OCI-LY7 (cell line): ENCODE measurements at regions not wholly inside any gene's neighbourhood (a gene's known extent, or its start where the extent isn't known, plus 50 kb on each side); places are given as distances from the start of the nearest gene placed in this dataset.

Source experiments
- EZH2phosphoT487 ChIP-seq: fragments of 200-600 bp; sonication (generic); IDR thresholded peaks from 2 replicates; pipeline ENCODE4 v1.6.1; 2018; ENCODE audit warnings: low read depth, borderline replicate concordance, mild to moderate bottlenecking, mixed run types, antibody characterized with exemption, low read length, moderate library complexity, mixed read lengths
- TF ChIP-seq, protein P1 (sequence below): fragments of 200-600 bp; sonication (generic); conservative IDR thresholded peaks from 2 replicates; pipeline ENCODE4 v1.5.1; 2014; ENCODE audit warnings: mild to moderate bottlenecking, antibody characterized with exemption, low read length, moderate library complexity, mixed read lengths

DNA sequence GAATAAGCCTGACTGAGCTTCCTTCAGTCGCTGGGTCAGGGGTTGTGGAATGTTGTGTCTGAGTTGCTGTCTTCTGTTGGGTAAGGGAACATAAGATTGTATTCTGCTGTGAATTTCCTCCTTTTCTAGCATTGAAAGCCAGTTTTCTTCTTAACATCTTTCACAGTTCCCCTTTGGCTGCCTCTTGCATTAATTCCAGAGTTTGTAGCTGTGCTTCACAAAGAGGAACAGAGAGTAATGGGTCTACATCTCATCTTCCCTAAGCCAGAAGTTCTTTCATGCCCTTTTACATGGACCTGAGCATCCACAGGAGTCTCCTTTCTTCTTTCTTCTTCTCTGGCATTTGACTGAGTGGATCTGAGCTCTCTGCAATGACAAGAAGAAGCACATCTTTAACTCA lies 686.8 kb downstream of the KCTD16 start:
- TF ChIP-seq, protein P1, sequence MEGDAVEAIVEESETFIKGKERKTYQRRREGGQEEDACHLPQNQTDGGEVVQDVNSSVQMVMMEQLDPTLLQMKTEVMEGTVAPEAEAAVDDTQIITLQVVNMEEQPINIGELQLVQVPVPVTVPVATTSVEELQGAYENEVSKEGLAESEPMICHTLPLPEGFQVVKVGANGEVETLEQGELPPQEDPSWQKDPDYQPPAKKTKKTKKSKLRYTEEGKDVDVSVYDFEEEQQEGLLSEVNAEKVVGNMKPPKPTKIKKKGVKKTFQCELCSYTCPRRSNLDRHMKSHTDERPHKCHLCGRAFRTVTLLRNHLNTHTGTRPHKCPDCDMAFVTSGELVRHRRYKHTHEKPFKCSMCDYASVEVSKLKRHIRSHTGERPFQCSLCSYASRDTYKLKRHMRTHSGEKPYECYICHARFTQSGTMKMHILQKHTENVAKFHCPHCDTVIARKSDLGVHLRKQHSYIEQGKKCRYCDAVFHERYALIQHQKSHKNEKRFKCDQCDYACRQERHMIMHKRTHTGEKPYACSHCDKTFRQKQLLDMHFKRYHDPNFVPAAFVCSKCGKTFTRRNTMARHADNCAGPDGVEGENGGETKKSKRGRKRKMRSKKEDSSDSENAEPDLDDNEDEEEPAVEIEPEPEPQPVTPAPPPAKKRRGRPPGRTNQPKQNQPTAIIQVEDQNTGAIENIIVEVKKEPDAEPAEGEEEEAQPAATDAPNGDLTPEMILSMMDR = no peak
- TF ChIP-seq EZH2phosphoT487 = no peak
